ENCODE measurements at regions not wholly inside any gene's neighbourhood (a gene's known extent, or its start where the extent isn't known, plus 50 kb on each side); places are given as distances from the start of the nearest gene placed in this dataset.

DNA sequence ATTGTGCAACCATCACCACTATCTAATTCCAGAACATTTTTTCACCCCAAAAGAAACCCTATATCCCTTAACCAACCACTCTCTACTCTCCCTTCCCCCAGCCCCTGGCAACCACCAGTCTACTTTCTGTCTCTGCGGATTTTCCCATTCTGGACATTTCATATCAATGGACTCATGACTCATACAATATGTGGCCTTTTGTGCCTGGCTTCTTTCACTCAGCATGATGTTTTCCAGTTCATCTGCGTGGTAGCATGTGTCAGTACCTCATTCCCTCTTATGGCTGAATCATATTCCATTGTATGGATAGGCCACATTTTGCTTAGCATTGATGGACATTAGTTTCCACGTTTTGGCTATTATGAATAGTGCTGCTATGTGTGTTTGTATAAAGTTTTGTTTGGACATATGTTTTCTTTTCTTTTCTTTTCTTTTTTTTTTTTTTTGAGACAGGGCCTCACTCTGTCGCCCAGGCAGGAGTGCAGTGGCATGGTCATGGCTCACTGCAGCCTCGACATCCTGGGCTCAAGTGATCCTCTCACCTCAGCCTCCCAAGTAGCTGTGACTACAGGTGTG is 335.4 kb downstream of the BCOR start:
- TF ChIP-seq CREB1 (IDR thresholded peaks at IDR 0.05; ENCODE audit: low read depth), result no peak
- TF ChIP-seq NFIC (IDR thresholded peaks at IDR 0.05), result no peak
- no peak for TF ChIP-seq FOXM1 (IDR thresholded peaks at IDR 0.05; ENCODE audit: borderline replicate concordance, low read depth)
- TF ChIP-seq ZBTB7A (IDR thresholded peaks at IDR 0.05; ENCODE audit: low read depth), result no peak
- no peak for TF ChIP-seq CEBPB (IDR thresholded peaks at IDR 0.05)
- TF ChIP-seq TCF12 (IDR thresholded peaks at IDR 0.05; ENCODE audit: low read depth), result no peak
- TF ChIP-seq RAD21 (IDR thresholded peaks at IDR 0.05; ENCODE audit: low read depth), result no peak
- TF ChIP-seq, protein P1, sequence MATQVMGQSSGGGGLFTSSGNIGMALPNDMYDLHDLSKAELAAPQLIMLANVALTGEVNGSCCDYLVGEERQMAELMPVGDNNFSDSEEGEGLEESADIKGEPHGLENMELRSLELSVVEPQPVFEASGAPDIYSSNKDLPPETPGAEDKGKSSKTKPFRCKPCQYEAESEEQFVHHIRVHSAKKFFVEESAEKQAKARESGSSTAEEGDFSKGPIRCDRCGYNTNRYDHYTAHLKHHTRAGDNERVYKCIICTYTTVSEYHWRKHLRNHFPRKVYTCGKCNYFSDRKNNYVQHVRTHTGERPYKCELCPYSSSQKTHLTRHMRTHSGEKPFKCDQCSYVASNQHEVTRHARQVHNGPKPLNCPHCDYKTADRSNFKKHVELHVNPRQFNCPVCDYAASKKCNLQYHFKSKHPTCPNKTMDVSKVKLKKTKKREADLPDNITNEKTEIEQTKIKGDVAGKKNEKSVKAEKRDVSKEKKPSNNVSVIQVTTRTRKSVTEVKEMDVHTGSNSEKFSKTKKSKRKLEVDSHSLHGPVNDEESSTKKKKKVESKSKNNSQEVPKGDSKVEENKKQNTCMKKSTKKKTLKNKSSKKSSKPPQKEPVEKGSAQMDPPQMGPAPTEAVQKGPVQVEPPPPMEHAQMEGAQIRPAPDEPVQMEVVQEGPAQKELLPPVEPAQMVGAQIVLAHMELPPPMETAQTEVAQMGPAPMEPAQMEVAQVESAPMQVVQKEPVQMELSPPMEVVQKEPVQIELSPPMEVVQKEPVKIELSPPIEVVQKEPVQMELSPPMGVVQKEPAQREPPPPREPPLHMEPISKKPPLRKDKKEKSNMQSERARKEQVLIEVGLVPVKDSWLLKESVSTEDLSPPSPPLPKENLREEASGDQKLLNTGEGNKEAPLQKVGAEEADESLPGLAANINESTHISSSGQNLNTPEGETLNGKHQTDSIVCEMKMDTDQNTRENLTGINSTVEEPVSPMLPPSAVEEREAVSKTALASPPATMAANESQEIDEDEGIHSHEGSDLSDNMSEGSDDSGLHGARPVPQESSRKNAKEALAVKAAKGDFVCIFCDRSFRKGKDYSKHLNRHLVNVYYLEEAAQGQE (IDR thresholded peaks at IDR 0.05; ENCODE audit: low read depth), result no peak
- no peak for TF ChIP-seq TEAD4 (IDR thresholded peaks at IDR 0.05)
- TF ChIP-seq EP300 (IDR thresholded peaks at IDR 0.05; ENCODE audit: borderline replicate concordance), result no peak
- TF ChIP-seq TAF1 (IDR thresholded peaks at IDR 0.05; ENCODE audit: low read depth), result no peak
- TF ChIP-seq EGR1 (IDR thresholded peaks at IDR 0.05), result no peak
- TF ChIP-seq, protein P2, sequence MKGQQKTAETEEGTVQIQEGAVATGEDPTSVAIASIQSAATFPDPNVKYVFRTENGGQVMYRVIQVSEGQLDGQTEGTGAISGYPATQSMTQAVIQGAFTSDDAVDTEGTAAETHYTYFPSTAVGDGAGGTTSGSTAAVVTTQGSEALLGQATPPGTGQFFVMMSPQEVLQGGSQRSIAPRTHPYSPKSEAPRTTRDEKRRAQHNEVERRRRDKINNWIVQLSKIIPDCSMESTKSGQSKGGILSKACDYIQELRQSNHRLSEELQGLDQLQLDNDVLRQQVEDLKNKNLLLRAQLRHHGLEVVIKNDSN (IDR thresholded peaks at IDR 0.05), result no peak
- no peak for TF ChIP-seq YY1 (IDR thresholded peaks at IDR 0.05; ENCODE audit: low read depth)
- TF ChIP-seq, protein P3, sequence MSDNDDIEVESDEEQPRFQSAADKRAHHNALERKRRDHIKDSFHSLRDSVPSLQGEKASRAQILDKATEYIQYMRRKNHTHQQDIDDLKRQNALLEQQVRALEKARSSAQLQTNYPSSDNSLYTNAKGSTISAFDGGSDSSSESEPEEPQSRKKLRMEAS (IDR thresholded peaks at IDR 0.05), result no peak

DNA sequence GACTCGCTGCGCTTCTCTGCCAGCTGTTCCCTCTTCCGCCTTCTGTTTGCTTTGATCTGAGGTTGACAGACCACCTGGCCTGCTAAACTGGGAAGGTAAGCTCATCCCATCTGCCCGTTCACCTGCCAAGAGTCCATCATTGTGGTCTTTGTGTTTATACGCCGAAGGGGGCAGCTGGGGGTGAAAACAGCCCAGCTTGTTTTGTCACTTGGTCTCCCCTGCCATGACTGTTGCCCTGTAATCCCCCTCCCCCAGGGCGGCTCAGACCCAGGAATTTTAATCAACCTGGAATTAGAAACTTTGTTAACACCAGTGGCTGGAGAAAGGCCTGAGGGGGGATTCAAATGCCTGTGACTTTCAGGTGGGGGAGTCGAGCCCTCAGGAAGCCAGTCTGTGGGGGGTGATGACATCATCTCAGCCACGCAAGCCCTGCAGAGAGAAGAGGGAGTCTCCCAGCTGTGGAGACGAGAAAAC is 333.3 kb downstream of the BCOR start:
- no peak for TF ChIP-seq TAF1 (IDR thresholded peaks at IDR 0.05; ENCODE audit: low read depth)
- TF ChIP-seq NFIC (IDR thresholded peaks at IDR 0.05), result no peak

DNA sequence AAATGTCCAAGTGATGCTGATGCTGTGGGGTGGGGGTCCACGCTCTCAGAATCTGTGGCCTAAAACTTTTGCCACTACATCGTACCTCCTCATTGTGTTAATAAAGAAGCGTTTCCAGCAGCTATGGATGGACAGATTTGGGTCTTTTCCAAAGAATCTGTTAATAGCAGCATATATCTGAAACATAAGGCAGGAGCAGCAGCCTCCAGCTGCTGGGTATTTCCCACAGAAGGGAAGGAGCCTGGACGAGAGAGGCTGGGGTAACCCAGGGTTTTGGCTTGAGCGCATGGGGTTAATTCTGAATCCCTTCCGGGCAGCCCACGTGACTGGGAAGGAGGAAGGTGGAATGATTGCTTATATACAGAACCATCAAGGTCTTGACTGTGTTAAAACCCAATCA is 332.4 kb downstream of the BCOR start:
- TF ChIP-seq FOXM1 (IDR thresholded peaks at IDR 0.05; ENCODE audit: borderline replicate concordance, low read depth) (no peak), TAF1 (IDR thresholded peaks at IDR 0.05; ENCODE audit: low read depth) (no peak), RAD21 (IDR thresholded peaks at IDR 0.05; ENCODE audit: low read depth) (no peak)

DNA sequence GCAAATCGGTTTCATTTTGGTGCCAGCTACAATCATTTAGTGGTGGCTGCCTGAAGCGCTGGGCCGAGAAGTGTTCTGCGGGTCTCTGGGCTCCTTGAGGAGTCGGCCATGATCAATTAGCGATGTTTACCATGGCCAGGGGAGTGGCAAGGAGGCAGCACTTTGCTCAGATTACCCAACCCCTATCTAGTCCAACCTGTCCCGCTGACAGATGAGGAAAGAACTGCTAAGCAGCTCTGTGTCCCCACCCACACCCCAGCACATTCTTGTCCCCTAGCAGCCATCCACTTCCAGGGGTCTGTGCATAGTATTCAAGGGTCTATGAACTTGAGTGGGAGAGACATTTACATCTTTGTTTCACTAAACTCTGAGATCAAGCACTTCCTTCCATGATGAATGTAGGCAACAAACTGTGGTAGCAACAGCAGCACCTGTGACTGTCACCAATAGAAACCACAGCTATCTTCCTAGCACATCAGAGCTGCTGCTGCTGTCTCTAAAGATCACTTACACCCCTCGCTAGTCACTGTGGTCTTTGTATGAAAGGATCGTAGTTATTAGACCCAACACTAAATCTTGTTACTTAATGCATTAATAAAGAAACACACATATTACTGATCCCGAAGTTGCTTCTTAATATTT is 331.6 kb downstream of the BCOR start:
- TF ChIP-seq EGR1 (IDR thresholded peaks at IDR 0.05), result no peak

DNA sequence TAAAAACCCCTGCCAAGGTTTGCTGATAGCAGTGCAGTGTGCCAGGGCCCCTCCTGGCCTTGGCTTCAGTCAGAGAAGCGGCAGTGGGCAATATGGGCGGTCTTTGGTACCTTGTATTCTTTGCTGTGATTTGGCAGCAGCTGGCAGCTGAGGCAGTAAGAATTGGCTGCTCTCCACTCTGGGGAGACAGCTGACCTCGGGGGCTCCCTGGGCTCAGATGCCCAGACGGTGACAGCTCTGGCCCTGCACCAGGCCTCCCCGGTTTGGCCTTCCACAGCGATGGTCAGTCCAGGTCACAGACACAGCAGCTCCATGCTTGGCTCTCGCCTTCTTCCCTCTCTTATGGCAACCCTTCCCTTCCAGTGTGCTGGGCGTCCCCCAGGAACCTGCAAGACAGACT is 330.9 kb downstream of the BCOR start:
- TF ChIP-seq, protein P3 (IDR thresholded peaks at IDR 0.05), result no peak
- TF ChIP-seq NFIC (IDR thresholded peaks at IDR 0.05) (no peak), TCF12 (IDR thresholded peaks at IDR 0.05; ENCODE audit: low read depth) (no peak), CEBPB (IDR thresholded peaks at IDR 0.05) (no peak), TEAD4 (IDR thresholded peaks at IDR 0.05) (no peak), YY1 (IDR thresholded peaks at IDR 0.05; ENCODE audit: low read depth) (no peak), FOXM1 (IDR thresholded peaks at IDR 0.05; ENCODE audit: borderline replicate concordance, low read depth) (no peak), RAD21 (IDR thresholded peaks at IDR 0.05; ENCODE audit: low read depth) (no peak), TAF1 (IDR thresholded peaks at IDR 0.05; ENCODE audit: low read depth) (no peak), EGR1 (IDR thresholded peaks at IDR 0.05) (no peak), ZBTB7A (IDR thresholded peaks at IDR 0.05; ENCODE audit: low read depth) (no peak), EP300 (IDR thresholded peaks at IDR 0.05; ENCODE audit: borderline replicate concordance) (no peak), CREB1 (IDR thresholded peaks at IDR 0.05; ENCODE audit: low read depth) (no peak)
- TF ChIP-seq, protein P1 (IDR thresholded peaks at IDR 0.05; ENCODE audit: low read depth), result no peak
- TF ChIP-seq, protein P2 (IDR thresholded peaks at IDR 0.05), result no peak

DNA sequence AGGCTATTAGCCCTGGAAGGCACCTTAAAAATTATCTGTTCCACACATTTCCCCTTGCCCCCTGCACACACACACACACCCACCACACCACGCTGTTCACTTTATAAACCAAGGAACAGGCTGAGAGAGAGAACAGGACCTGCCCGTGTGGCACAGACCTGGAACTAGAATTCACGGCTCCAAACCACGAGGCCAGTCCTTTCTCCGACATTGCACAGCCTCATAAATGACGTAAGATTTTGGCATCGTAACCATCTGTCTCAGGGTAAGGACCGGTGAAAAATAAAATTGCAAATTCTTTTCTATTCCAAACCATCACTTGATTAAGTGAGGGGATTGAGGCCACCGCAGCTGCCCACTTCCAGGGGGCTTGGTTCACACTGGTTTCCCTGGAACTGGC is 330.3 kb downstream of the BCOR start:
- no peak for TF ChIP-seq CREB1 (IDR thresholded peaks at IDR 0.05; ENCODE audit: low read depth)

DNA sequence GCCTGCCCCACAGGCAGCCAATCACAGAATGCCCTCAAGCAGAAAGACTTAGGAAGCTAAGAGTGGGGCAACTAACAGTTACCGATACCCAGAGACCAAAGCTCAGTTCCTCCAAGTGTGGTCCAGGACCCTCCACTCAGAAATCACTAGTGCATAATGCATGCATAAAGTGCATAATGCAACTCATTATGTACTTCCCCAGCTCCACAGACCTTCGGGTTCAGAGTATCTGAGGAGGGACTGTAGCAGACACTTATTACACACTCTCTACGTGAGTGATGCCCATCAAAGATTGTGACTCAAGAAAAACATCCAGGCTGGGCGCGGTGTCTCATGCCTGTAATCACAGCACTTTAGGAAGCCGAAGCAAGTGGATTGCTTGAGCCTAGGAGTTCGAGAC is 328.0 kb downstream of the BCOR start:
- TF ChIP-seq FOXM1 (IDR thresholded peaks at IDR 0.05; ENCODE audit: borderline replicate concordance, low read depth), result no peak
- no peak for TF ChIP-seq CEBPB (IDR thresholded peaks at IDR 0.05)
- TF ChIP-seq, protein P1 (IDR thresholded peaks at IDR 0.05; ENCODE audit: low read depth), result no peak
- TF ChIP-seq EGR1 (IDR thresholded peaks at IDR 0.05), result no peak
- no peak for TF ChIP-seq EP300 (IDR thresholded peaks at IDR 0.05; ENCODE audit: borderline replicate concordance)
- no peak for TF ChIP-seq YY1 (IDR thresholded peaks at IDR 0.05; ENCODE audit: low read depth)
- TF ChIP-seq NFIC (IDR thresholded peaks at IDR 0.05), result no peak
- no peak for TF ChIP-seq RAD21 (IDR thresholded peaks at IDR 0.05; ENCODE audit: low read depth)
- no peak for TF ChIP-seq CREB1 (IDR thresholded peaks at IDR 0.05; ENCODE audit: low read depth)
- TF ChIP-seq TEAD4 (IDR thresholded peaks at IDR 0.05), result no peak
- TF ChIP-seq TAF1 (IDR thresholded peaks at IDR 0.05; ENCODE audit: low read depth), result no peak
- TF ChIP-seq, protein P2 (IDR thresholded peaks at IDR 0.05), result no peak
- no peak for TF ChIP-seq ZBTB7A (IDR thresholded peaks at IDR 0.05; ENCODE audit: low read depth)
- no peak for TF ChIP-seq TCF12 (IDR thresholded peaks at IDR 0.05; ENCODE audit: low read depth)
- TF ChIP-seq, protein P3 (IDR thresholded peaks at IDR 0.05), result no peak

All from Ishikawa (cell line).